GDM1 (cell line): ENCODE measurements at regions not wholly inside any gene's neighbourhood (a gene's known extent, or its start where the extent isn't known, plus 50 kb on each side); places are given as distances from the start of the nearest gene placed in this dataset.

Experiments
- DNase-seq: peaks from one replicate; lab custom pipeline; 2025; lab: John Stamatoyannopoulos, UW

- DNase-seq = no peak
These were observed 109.7 kb downstream of the TMTC3 start for GRCh38 chr12:88251798-88252197.

GRCh38 chr12:88253371-88253978 lies 111.4 kb downstream of the TMTC3 start:
- no peak for DNase-seq

GRCh38 chr12:88255224-88255623 lies 113.1 kb downstream of the TMTC3 start:
- DNase-seq = no peak

GRCh38 chr12:88255847-88256246 lies 113.7 kb downstream of the TMTC3 start:
- DNase-seq = no peak

GRCh38 chr12:88258396-88258795 lies 116.3 kb downstream of the TMTC3 start:
- no peak for DNase-seq

GRCh38 chr12:88266806-88267360 lies 124.8 kb downstream of the TMTC3 start:
- no peak for DNase-seq

- DNase-seq = no peak
These were observed 125.5 kb downstream of the TMTC3 start for GRCh38 chr12:88267630-88268029.

- DNase-seq = no peak
These were observed 130.3 kb downstream of the TMTC3 start for GRCh38 chr12:88272456-88272855.

GRCh38 chr12:88273450-88273849 lies 131.3 kb downstream of the TMTC3 start:
- no peak for DNase-seq

GRCh38 chr12:88273875-88274274 lies 131.8 kb downstream of the TMTC3 start:
- no peak for DNase-seq

GRCh38 chr12:88291498-88292131 lies 149.5 kb downstream of the TMTC3 start:
- DNase-seq = no peak

GRCh38 chr12:88298014-88298682 lies 156.0 kb downstream of the TMTC3 start:
- DNase-seq = no peak

GRCh38 chr12:88298761-88299242 lies 156.7 kb downstream of the TMTC3 start:
- DNase-seq = no peak

- no peak for DNase-seq
These were observed 157.5 kb downstream of the TMTC3 start for GRCh38 chr12:88299567-88300101.

- no peak for DNase-seq
These were observed 158.8 kb downstream of the TMTC3 start for GRCh38 chr12:88300931-88301330.

- DNase-seq = no peak
These were observed 161.2 kb downstream of the TMTC3 start for GRCh38 chr12:88303335-88303734.

GRCh38 chr12:88305254-88305890 lies 163.3 kb downstream of the TMTC3 start:
- no peak for DNase-seq

- no peak for DNase-seq
These were observed 164.5 kb downstream of the TMTC3 start for GRCh38 chr12:88306471-88307069.

GRCh38 chr12:88307961-88308360 lies 165.9 kb downstream of the TMTC3 start:
- no peak for DNase-seq

GRCh38 chr12:88308825-88309224 lies 166.7 kb downstream of the TMTC3 start:
- DNase-seq = no peak

- DNase-seq = no peak
These were observed 167.4 kb downstream of the TMTC3 start for GRCh38 chr12:88309546-88309945.

GRCh38 chr12:88310069-88310468 lies 168.0 kb downstream of the TMTC3 start:
- no peak for DNase-seq
